NCI-H82 treated with DMSO at 0.1 percent for 48 hours (cell line): ENCODE measurements at regions not wholly inside any gene's neighbourhood (a gene's known extent, or its start where the extent isn't known, plus 50 kb on each side); places are given as distances from the start of the nearest gene placed in this dataset.

Experiments
- DNase-seq: peaks from one replicate; lab custom pipeline; 2025; ENCODE audit not compliant: unreplicated experiment; lab: John Stamatoyannopoulos, UW

DNA sequence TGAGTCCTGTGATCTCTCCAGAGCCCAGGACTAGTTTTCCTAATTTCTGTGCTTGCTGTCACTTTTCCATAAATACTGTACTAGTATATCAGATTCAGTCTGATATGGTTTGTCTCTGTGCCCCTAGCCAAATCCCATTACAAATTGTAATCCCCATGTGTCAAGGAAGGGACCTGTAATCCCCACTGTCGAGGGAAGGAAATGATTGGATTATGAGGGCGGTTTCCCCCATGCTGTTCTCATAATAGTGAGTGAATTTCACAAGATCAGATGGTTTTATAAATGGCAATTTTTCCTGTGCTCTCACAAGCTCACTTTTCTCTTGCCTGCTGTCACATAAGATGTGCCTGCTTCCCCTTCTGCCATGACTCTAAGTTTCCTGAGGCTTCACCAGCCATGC, 54.8 kb upstream of the IFRD1 start:
- peak; percentile 92 for DNase-seq

DNA sequence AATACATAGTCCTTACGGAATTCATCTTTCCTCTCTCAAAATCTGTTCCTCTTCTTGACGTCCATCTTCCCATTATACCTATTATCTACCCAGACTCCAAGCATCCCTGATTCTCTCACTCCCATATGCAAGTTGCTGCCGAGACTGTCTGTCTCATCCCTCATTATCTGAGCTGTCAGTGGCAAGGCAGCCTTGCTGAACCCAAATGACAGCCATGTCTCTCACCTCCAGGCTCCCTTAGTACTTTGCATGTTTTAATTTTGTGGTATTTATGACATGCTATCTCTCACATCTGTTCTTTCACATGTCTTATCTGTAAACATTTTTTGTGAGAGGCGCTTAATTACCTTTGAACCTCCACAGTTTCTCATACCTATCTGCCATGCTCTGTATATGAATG, 54.4 kb upstream of the IFRD1 start:
- DNase-seq: peak; percentile 43

DNA sequence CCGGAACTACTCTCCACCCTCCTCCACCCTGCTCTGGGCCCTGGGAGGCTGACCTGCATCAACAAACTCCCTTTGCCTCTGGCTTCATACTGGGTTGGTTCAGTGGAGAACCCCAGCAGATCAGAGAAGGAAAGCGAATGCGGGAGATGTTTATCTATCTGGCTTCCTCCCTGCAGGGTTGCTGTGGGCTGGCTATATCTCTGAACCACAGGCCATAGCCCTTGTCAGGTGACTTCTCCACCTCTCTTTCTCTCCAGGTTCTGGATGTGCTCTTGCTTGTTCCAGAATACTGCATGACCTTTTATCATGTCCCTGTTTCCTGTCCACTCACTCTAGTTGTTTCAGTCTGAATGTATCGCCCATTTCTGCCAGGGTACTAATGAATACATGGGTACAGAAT, 51.7 kb upstream of the IFRD1 start:
- no peak for DNase-seq

DNA sequence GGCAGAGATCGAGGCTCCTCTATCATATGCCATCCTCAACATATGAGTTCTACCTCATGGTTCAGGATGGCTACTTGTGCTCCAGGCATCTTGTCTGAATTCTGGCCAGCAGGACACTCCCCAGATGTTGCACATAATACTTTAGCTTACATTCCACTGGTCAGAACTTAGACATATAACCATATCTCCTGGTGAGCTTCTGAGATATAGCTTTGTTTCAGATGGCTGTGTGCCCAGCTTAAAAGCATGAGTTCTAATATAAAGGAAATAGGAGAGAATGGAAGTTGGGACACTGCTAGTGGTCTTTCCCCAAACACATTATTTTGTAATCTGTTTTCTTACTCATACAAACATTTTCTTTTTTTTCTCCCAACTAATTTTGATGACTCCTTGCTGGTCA, 50.8 kb upstream of the IFRD1 start:
- DNase-seq: no peak

DNA sequence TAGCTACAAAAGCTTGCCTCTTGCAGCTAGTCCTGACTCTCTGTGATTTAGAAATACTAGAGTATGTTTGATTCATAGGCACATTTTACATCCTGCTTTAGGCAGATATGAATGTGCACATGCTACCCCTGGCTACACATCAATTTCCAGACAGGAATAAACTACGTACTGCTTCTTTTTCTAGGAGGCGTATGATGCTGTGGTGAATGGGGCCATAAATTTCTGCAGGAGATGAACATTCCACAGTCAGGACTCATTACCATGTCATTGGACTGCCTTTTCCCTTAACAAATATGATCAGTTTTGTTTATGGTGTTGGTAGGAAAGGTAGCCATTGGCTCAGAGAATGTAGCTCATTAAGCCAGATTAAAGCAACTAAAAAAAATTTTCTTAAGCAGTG, 50.1 kb upstream of the IFRD1 start:
- no peak for DNase-seq
